Prostate gland (tissue), 2 donors: ENCODE measurements at regions not wholly inside any gene's neighbourhood (a gene's known extent, or its start where the extent isn't known, plus 50 kb on each side); places are given as distances from the start of the nearest gene placed in this dataset.

Source experiments
- POLR2AphosphoS5 ChIP-seq: sonication (generic); formaldehyde crosslinking; IDR thresholded peaks from one replicate; pipeline ENCODE4 v1.6.1; 2017; ENCODE audit warnings: antibody characterized with exemption
- TF ChIP-seq, protein P1 (sequence below), 4 experiments: fragments of 200-600 bp in 2 of 4; fragments of 450-650 bp in 2 of 4; sonication (generic) in 2 of 4; IDR thresholded peaks; 1 replicate in 3 of 4; 2 replicates in 1 of 4; pipeline ENCODE4 v1.5.1; 2016 to 2019; ENCODE audit warnings: antibody characterized with exemption in 4 of 4, mild to moderate bottlenecking in 2 of 4, moderate library complexity in 2 of 4

DNA sequence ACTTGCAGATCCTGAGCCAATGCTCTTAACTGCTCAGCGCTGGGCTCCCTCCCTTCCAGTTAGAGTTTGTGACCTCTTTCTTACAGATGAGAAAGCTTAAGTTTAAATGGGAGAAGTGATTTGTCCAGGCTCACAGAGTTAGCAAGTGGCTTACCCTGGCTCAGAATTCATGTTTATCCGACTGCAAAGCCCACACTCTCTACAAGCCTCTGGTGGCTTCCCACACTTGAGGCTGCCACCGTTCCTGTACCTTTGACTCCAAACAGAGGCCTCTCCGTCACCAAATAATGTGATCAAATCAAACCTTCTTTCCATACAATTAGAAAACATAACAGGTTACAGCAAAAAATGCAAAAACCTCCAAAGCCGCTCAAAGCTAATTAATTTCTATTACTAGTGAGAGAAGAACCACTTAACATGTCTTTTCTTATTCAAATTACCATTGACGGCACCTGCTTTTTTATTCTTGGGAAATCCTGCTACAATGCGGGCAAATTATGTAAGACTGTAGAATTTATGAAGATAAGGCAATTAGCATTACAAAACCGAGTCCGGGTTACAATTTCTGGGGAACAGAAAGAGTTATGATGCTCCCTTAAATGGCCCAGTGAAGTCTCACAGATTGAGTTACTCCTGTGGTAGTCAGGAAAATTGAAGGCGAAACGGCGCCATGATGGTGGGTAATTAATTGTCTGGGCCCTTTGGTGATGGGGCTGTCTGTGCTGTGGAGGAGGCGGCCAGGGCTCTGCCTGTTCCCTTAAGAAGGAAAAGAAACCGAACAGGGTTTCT is 324.3 kb upstream of the POU3F1 start:
- TF ChIP-seq, protein P1, sequence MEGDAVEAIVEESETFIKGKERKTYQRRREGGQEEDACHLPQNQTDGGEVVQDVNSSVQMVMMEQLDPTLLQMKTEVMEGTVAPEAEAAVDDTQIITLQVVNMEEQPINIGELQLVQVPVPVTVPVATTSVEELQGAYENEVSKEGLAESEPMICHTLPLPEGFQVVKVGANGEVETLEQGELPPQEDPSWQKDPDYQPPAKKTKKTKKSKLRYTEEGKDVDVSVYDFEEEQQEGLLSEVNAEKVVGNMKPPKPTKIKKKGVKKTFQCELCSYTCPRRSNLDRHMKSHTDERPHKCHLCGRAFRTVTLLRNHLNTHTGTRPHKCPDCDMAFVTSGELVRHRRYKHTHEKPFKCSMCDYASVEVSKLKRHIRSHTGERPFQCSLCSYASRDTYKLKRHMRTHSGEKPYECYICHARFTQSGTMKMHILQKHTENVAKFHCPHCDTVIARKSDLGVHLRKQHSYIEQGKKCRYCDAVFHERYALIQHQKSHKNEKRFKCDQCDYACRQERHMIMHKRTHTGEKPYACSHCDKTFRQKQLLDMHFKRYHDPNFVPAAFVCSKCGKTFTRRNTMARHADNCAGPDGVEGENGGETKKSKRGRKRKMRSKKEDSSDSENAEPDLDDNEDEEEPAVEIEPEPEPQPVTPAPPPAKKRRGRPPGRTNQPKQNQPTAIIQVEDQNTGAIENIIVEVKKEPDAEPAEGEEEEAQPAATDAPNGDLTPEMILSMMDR (IDR thresholded peaks at IDR 0.05): no peak
- TF ChIP-seq POLR2AphosphoS5: no peak
